Heart left ventricle (tissue), 16 donors: ENCODE measurements at regions not wholly inside any gene's neighbourhood (a gene's known extent, or its start where the extent isn't known, plus 50 kb on each side); places are given as distances from the start of the nearest gene placed in this dataset.

Experiments used
- ATAC-seq, 4 donors: fragments of 200-7000 bp; cut with Tn5 transposase; one replicate each; pipeline ENCODE4 v1.9.1; 2020 to 2022; ENCODE audit warnings: moderate library complexity in 4 of 4, mild to moderate bottlenecking in 3 of 4, moderate number of reproducible peaks in 1 of 4
- DNase-seq, 5 donors: peaks; one replicate each; pipeline ENCODE4 v3.0.0-alpha.2; 2020
- H3K27ac ChIP-seq, 12 donors: fragments of 200-600 bp; sonication (generic) in 4 of 12; one replicate each; pipeline versions ENCODE4 v1.5.0 to v1.8.0; 2016 to 2022; ENCODE audit warnings: mild to moderate bottlenecking in 2 of 12
- H3K27me3 ChIP-seq, 9 donors: fragments of 200-600 bp; sonication (generic) in 2 of 9; one replicate each; pipeline versions ENCODE4 v1.5.1 to v1.8.0; 2016 to 2022; ENCODE audit warnings: mild to moderate bottlenecking in 3 of 9
- H3K36me3 ChIP-seq, 9 donors: fragments of 200-600 bp; sonication (generic) in 2 of 9; one replicate each; pipeline versions ENCODE4 v1.5.0 to v1.8.0; 2018 to 2022; ENCODE audit warnings: mild to moderate bottlenecking in 2 of 9
- H3K4me1 ChIP-seq, 12 donors: fragments of 200-600 bp; sonication (generic) in 4 of 12; one replicate each; pipeline versions ENCODE4 v1.5.0 to v1.8.0; 2016 to 2022; ENCODE audit warnings: mild to moderate bottlenecking in 3 of 12
- H3K4me3 ChIP-seq, 12 donors: fragments of 200-600 bp; sonication (generic) in 4 of 12; one replicate each; pipeline versions ENCODE4 v1.5.0 to v1.8.0; 2017 to 2022; ENCODE audit warnings: mild to moderate bottlenecking in 9 of 12, moderate library complexity in 4 of 12
- H3K9me3 ChIP-seq, 12 donors: fragments of 200-600 bp; sonication (generic) in 4 of 12; one replicate each; pipeline versions ENCODE4 v1.5.0 to v1.8.0; 2016 to 2022; ENCODE audit warnings: mild to moderate bottlenecking in 1 of 12
- POLR2A ChIP-seq, 2 donors: fragments of 450-650 bp; IDR thresholded peaks; one replicate each; pipeline ENCODE4 v1.6.1; 2017; ENCODE audit warnings: antibody characterized with exemption in 2 of 2, mild to moderate bottlenecking in 2 of 2, moderate library complexity in 2 of 2
- WGBS, 4 donors: extraction: QIAGEN DNeasy Blood & Tissue Kit in 2 of 4; methylation state at CpG; one replicate each; pipeline versions ENCODE4 v1.1.5 to v1.1.7; 2013 to 2018; 5-methylcytosine and 5-hydroxymethylcytosine counted together
- intact Hi-C, 10 donors: fragments of 100-400 bp; cut with DNase I; formaldehyde crosslinking; loops; one replicate each; pipeline versions ENCODE4 v1.11.1 to v1.14.2; 2022
- TF ChIP-seq, protein P1 (sequence below), 12 donors: fragments of 200-600 bp; sonication (generic) in 4 of 12; IDR thresholded peaks; one replicate each; pipeline versions ENCODE4 v1.5.0 to v1.8.0; 2018 to 2022; ENCODE audit warnings: antibody characterized with exemption in 12 of 12, mild to moderate bottlenecking in 5 of 12
- donor health status: ischemic (EF 13 %, LVEDD 7.1; RV severe dilation, severe dysfunction).
- donor health status: healthy with polysubstance abuse.
- donor health status: DM: no; HTN: yes; CAD: no.
- donor health status: DM: no; HTN: no; CAD: no.
- donor health status: ischemic (EF 25% LVEDD 6.9; RV normal size, moderate dysfunction).
- donor health status: ischemic (EF 25% LVEDD 5.7; RV mildly dilated, moderate dysfunction).
- donor health status: healthy.
- donor health status: DM: yes; HTN: yes; CAD: no.
- donor health status: ischemic (EF 35%, LVEDD 5.7; RV mildly dilated, moderate dysfunction).
- donor health status: nonischemic (EF 11% LVEDD 7.7; RV severe dilation, severe dysfunction).
- donor health status: DM: yes; HTN: yes; CAD: no.
- donor health status: PGD.
- donor health status: ischemic (EF 29% LVEDD 5.4; RV normal size, mild dysfunction).
- donor health status: nonischemic (EF 23%, LVEDD 6.1; RV moderate dilation, normal function).

DNA sequence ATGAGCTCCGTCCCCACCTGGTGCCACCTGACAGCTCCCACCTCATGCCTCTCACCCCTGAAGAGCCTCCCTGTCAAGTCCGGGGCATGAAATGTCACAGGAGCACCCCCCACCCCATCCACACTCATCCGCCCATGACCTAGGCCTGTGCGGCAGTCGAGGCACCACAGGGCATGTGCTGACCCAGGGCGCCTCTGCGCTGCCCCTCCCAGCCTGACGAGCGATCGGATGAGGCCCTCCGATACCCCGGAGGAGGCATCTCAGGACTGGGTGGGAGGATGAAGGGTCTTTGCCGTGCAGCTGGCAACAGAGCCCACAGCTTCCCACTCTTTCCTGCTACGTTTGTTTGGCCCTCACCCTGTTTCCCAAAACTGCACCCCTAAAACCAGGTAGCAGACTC lies 184.4 kb upstream of the TCERG1L start:
- Histone ChIP-seq H3K4me3 (no peak overlapping the region), H3K27me3 (no peaks in the 10 kb centered on the region), H3K27ac (no peak overlapping the region), H3K9me3 (no peaks in the 10 kb centered on the region), H3K36me3 (no peaks in the 10 kb centered on the region), H3K4me1 (no peaks in the 10 kb centered on the region)
- intact Hi-C loops, result no loop called here
- peak in 1 of 4 donors; percentile 29 for ATAC-seq
- no peak for DNase-seq
- 85 to 90% (median 86%) methylated on average over 11 to 14 of the region's 14 CpGs for WGBS, 4 donors
- TF ChIP-seq, protein P1, sequence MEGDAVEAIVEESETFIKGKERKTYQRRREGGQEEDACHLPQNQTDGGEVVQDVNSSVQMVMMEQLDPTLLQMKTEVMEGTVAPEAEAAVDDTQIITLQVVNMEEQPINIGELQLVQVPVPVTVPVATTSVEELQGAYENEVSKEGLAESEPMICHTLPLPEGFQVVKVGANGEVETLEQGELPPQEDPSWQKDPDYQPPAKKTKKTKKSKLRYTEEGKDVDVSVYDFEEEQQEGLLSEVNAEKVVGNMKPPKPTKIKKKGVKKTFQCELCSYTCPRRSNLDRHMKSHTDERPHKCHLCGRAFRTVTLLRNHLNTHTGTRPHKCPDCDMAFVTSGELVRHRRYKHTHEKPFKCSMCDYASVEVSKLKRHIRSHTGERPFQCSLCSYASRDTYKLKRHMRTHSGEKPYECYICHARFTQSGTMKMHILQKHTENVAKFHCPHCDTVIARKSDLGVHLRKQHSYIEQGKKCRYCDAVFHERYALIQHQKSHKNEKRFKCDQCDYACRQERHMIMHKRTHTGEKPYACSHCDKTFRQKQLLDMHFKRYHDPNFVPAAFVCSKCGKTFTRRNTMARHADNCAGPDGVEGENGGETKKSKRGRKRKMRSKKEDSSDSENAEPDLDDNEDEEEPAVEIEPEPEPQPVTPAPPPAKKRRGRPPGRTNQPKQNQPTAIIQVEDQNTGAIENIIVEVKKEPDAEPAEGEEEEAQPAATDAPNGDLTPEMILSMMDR (IDR thresholded peaks at IDR 0.05), result no peak
- no peak for TF ChIP-seq POLR2A (IDR thresholded peaks at IDR 0.05)

DNA sequence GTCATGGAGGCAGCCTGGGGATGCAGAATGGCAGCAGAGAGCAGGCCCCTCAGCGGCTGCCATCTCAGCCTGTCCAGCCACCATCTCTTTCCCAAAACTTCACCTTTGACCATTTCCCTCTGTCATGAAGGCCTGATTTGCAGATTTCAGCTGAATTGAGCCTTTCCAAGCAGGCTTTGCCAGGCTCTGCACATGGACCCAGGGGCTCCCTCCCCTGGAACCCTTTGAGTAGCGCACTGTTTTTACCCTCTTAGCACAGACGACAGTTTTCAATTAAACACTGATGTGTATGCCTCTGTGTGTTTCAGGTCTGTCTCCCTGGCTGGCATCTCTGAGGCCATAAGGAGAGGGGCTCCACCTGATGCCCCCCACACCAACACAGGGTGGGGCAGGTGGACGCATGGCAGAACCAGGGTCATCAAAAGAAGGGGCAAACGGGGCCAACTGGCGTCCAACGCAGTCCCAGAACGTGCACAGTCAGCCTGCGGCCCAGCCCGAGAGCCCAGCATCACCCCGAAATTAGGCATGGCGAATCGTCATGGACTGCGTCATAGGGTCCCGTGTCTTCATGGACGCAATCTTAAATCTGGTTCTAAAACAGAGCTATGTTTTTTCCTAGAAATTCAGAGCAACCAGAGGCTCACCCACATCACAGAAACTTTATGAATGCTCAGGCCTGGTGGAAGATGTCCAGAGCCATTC lies 185.0 kb upstream of the TCERG1L start:
- H3K4me3 ChIP-seq, result no peak overlapping the region
- no peaks in the 10 kb centered on the region for H3K4me1 ChIP-seq
- peaks cover 0 to 1% (median 0%) of the 10 kb centered on the region in 12 donors for H3K9me3 ChIP-seq
- 86 to 91% (median 88%) methylated on average over 16 of the region's 16 CpGs for WGBS, 4 donors
- TF ChIP-seq, protein P1 (IDR thresholded peaks at IDR 0.05), result no peak
- no peak for TF ChIP-seq POLR2A (IDR thresholded peaks at IDR 0.05)
- no peak for ATAC-seq
- intact Hi-C loops, result no loop called here
- DNase-seq, result no peak
- no peaks in the 10 kb centered on the region for H3K36me3 ChIP-seq
- H3K27me3 ChIP-seq, result no peaks in the 10 kb centered on the region
- H3K27ac ChIP-seq, result no peak overlapping the region

DNA sequence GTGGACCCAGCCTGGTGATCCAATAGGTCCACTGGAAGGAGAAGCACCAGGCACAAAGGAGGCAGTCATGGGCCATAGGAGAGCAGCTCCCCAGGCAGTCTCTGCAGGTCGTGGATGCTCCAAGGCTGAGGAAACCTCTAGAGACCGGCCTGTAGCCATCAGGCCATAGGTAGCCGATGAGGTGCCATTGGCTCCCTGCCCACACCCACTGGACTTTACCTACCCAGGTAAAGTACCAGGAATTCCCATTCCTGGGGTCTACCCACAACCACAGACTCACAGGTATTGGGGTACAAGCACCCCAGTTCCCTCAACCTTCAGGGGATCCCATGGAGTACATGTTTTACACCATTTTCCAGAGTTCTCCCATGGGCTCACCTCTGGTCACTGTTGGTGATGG lies 188.0 kb upstream of the TCERG1L start:
- DNase-seq (no peak), ATAC-seq (no peak)
- Histone ChIP-seq H3K4me3 (no peak overlapping the region), H3K9me3 (peaks cover 0 to 28% (median 18%) of the 10 kb centered on the region in 12 donors), H3K27ac (no peak overlapping the region), H3K27me3 (no peaks in the 10 kb centered on the region), H3K4me1 (no peaks in the 10 kb centered on the region), H3K36me3 (no peaks in the 10 kb centered on the region)
- intact Hi-C loops, result no loop called here
- WGBS, 4 donors, result 81 to 96% (median 88%) methylated on average over 2 to 3 of the region's 3 CpGs
- TF ChIP-seq POLR2A (IDR thresholded peaks at IDR 0.05), result no peak
- TF ChIP-seq, protein P1 (IDR thresholded peaks at IDR 0.05), result no peak

DNA sequence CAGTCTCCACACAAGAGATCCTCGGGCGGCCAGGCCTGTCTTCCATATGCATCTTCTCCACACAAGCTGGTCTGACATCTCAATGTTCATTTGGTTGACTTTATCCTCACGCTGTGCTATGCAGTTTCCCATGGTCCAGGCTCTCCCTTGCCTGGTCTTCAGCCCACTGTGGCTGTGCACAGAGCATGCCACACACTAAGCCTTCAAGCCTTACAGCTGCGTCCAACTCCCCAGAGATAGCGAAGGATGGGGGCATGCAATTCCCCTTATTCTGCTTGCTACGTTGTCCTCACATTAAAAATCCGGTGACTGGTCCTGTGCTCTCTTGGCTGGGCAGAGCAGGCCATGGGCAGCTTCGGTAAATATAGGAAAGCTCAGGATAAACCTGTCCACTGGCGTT lies 188.7 kb upstream of the TCERG1L start:
- peaks cover 0 to 32% (median 21%) of the 10 kb centered on the region in 12 donors for H3K9me3 ChIP-seq
- intact Hi-C loops, result no loop called here
- no peak overlapping the region for H3K27ac ChIP-seq
- TF ChIP-seq, protein P1 (IDR thresholded peaks at IDR 0.05), result no peak
- no peak for TF ChIP-seq POLR2A (IDR thresholded peaks at IDR 0.05)
- H3K4me3 ChIP-seq, result no peak overlapping the region
- no peaks in the 10 kb centered on the region for H3K27me3 ChIP-seq
- WGBS, 4 donors, result 78 to 89% (median 82%) methylated on average over 9 of the region's 9 CpGs
- ATAC-seq (no peak), DNase-seq (no peak)
- H3K36me3 ChIP-seq, result no peaks in the 10 kb centered on the region
- no peaks in the 10 kb centered on the region for H3K4me1 ChIP-seq
